Mesenchymal stem cell (in vitro differentiated cells and primary cell): ENCODE measurements at regions not wholly inside any gene's neighbourhood (a gene's known extent, or its start where the extent isn't known, plus 50 kb on each side); places are given as distances from the start of the nearest gene placed in this dataset.

Source experiments
- DNase-seq: peaks from one replicate; pipeline ENCODE4 v3.0.0-alpha.2; 2013
- H2AFZ ChIP-seq: one replicate; pipeline ENCODE4 v1.6.1; 2013; ENCODE audit warnings: low read depth, mild to moderate bottlenecking, control low read depth, inconsistent platforms, low read length, moderate library complexity
- H2AK5ac ChIP-seq: 2 replicates; pipeline ENCODE4 v1.6.1; 2013; ENCODE audit warnings: low read length, moderate library complexity, mild to moderate bottlenecking, inconsistent platforms; ENCODE audit not compliant: severe bottlenecking
- H2BK120ac ChIP-seq: one replicate; pipeline ENCODE4 v1.6.1; 2013; ENCODE audit warnings: low read depth, mild to moderate bottlenecking, inconsistent platforms, low read length, moderate library complexity
- H2BK12ac ChIP-seq, 2 experiments: one replicate each; pipeline ENCODE4 v1.6.1; 2013; ENCODE audit warnings: inconsistent platforms in 2 of 2, low read length in 2 of 2, mild to moderate bottlenecking in 2 of 2, moderate library complexity in 2 of 2, control low read depth in 1 of 2
- H2BK15ac ChIP-seq: one replicate; pipeline ENCODE4 v1.6.1; 2013; ENCODE audit warnings: mild to moderate bottlenecking, low read depth, inconsistent platforms; ENCODE audit not compliant: poor library complexity, severe bottlenecking
- H2BK5ac ChIP-seq: 2 replicates; pipeline ENCODE4 v1.6.1; 2013; ENCODE audit warnings: low read depth, mild to moderate bottlenecking, low read length, control low read depth, inconsistent platforms; ENCODE audit not compliant: poor library complexity, severe bottlenecking
- H3K14ac ChIP-seq, 2 experiments: one replicate each; pipeline ENCODE4 v1.6.1; 2013; ENCODE audit warnings: inconsistent platforms in 2 of 2, low read length in 2 of 2, control low read depth in 1 of 2, mild to moderate bottlenecking in 1 of 2, moderate library complexity in 1 of 2
- H3K18ac ChIP-seq, 2 experiments: one replicate each; pipeline ENCODE4 v1.6.1; 2013; ENCODE audit warnings: inconsistent platforms in 2 of 2, low read length in 2 of 2, control low read depth in 1 of 2, low read depth in 1 of 2, mild to moderate bottlenecking in 1 of 2
- H3K23ac ChIP-seq, 2 experiments: one replicate each; pipeline ENCODE4 v1.6.1; 2013; ENCODE audit warnings: inconsistent platforms in 2 of 2, low read length in 2 of 2, mild to moderate bottlenecking in 2 of 2, moderate library complexity in 2 of 2, control low read depth in 1 of 2
- H3K27ac ChIP-seq: 2 replicates; pipeline ENCODE4 v1.5.1; 2013; ENCODE audit warnings: mild to moderate bottlenecking, moderate library complexity, low read length, control low read depth, inconsistent platforms; ENCODE audit not compliant: poor library complexity, severe bottlenecking
- H3K27me3 ChIP-seq, 2 experiments: 2 replicates each; pipeline versions ENCODE4 v1.6.1 to v1.7.0; 2013; ENCODE audit warnings: low read length in 2 of 2, mild to moderate bottlenecking in 2 of 2, moderate library complexity in 2 of 2, control low read depth in 1 of 2, inconsistent platforms in 1 of 2; ENCODE audit not compliant: control insufficient read depth in 1 of 2, insufficient read depth in 1 of 2
- H3K36me3 ChIP-seq, 2 experiments: 2 replicates each; pipeline versions ENCODE4 v1.6.1 to v1.7.0; 2013; ENCODE audit warnings: low read length in 2 of 2, control low read depth in 1 of 2, inconsistent platforms in 1 of 2, low read depth in 1 of 2, mild to moderate bottlenecking in 1 of 2; ENCODE audit not compliant: insufficient read depth in 2 of 2, control insufficient read depth in 1 of 2
- H3K4ac ChIP-seq, 2 experiments: one replicate each; pipeline ENCODE4 v1.6.1; 2013; ENCODE audit warnings: inconsistent platforms in 2 of 2, low read length in 2 of 2, mild to moderate bottlenecking in 2 of 2, moderate library complexity in 2 of 2, control low read depth in 1 of 2, low read depth in 1 of 2
- H3K4me1 ChIP-seq: 2 replicates; pipeline ENCODE4 v1.6.1; 2013; ENCODE audit warnings: low read depth, low read length, control low read depth; ENCODE audit not compliant: control insufficient read depth, insufficient read depth
- H3K4me2 ChIP-seq: 2 replicates; pipeline ENCODE4 v1.6.1; 2013; ENCODE audit warnings: low read length, mild to moderate bottlenecking, inconsistent platforms; ENCODE audit not compliant: poor library complexity, severe bottlenecking
- H3K4me3 ChIP-seq, 2 experiments: 2 replicates each; pipeline versions ENCODE4 v1.5.1 to v1.7.0; 2013; ENCODE audit warnings: low read length in 2 of 2, mild to moderate bottlenecking in 2 of 2, control low read depth in 1 of 2, low read depth in 1 of 2; ENCODE audit not compliant: insufficient read depth in 1 of 2
- H3K79me1 ChIP-seq: replicated peaks from 2 replicates; pipeline ENCODE4 v1.6.1; 2013; ENCODE audit warnings: mild to moderate bottlenecking, control low read depth, low read length, inconsistent platforms; ENCODE audit not compliant: poor library complexity, severe bottlenecking
- H3K9ac ChIP-seq: 2 replicates; pipeline ENCODE4 v1.7.0; 2013; ENCODE audit warnings: mild to moderate bottlenecking, low read length, moderate library complexity
- H3K9me3 ChIP-seq: 2 replicates; pipeline ENCODE4 v1.7.0; 2013; ENCODE audit warnings: mild to moderate bottlenecking, low read length; ENCODE audit not compliant: control insufficient read depth
- H4K8ac ChIP-seq: one replicate; pipeline ENCODE4 v1.6.1; 2013; ENCODE audit warnings: inconsistent platforms, mild to moderate bottlenecking, low read length, moderate library complexity
- H4K91ac ChIP-seq: one replicate; pipeline ENCODE4 v1.6.1; 2013; ENCODE audit warnings: mild to moderate bottlenecking, low read length, inconsistent platforms
- WGBS: methylation state at CpG from one replicate; pipeline ENCODE4 v1.1.7; 2013; ENCODE audit warnings: mixed read lengths; 5-methylcytosine and 5-hydroxymethylcytosine counted together

- no peak overlapping the region for H2BK120ac ChIP-seq
Observed at GRCh38 chr16:62102588-62102987, 66.3 kb upstream of the CDH8 start.

GRCh38 chr16:62100651-62101050 lies 64.4 kb upstream of the CDH8 start:
- WGBS, result 85% methylated on average over 1 of the region's 2 CpGs
- Histone ChIP-seq H3K18ac (no peak overlapping the region), H3K4me1 (no peaks in the 10 kb centered on the region), H3K14ac (no peak overlapping the region), H3K27ac (no peak overlapping the region), H3K9me3 (no peaks in the 10 kb centered on the region), H2BK15ac (no peak overlapping the region), H3K23ac (no peak overlapping the region), H3K4me2 (no peak overlapping the region), H3K27me3 (no peaks in the 10 kb centered on the region), H2BK120ac (no peak overlapping the region), H2AFZ (no peak overlapping the region), H3K36me3 (no peaks in the 10 kb centered on the region), H3K79me1 (no peaks in the 10 kb centered on the region), H3K4me3 (no peak overlapping the region), H3K4ac (no peak overlapping the region), H3K9ac (no peak overlapping the region), H2AK5ac (no peak overlapping the region), H4K91ac (no peak overlapping the region), H4K8ac (no peak overlapping the region), H2BK12ac (no peak overlapping the region), H2BK5ac (no peak overlapping the region)
- DNase-seq, result no peak

More at GRCh38 chr16:62102588-62102987, 66.3 kb upstream of the CDH8 start:
- no peak overlapping the region for H4K8ac ChIP-seq
- no peak overlapping the region for H3K9ac ChIP-seq
- H2BK15ac ChIP-seq, result no peak overlapping the region
- H2BK5ac ChIP-seq, result no peak overlapping the region
- H3K4me2 ChIP-seq, result no peak overlapping the region
- H4K91ac ChIP-seq, result no peak overlapping the region
- no peaks in the 10 kb centered on the region for H3K36me3 ChIP-seq
- H2BK12ac ChIP-seq, result no peak overlapping the region
- no peak overlapping the region for H3K4me3 ChIP-seq
- no CpG with 5 or more reads among the region's 1 CpG for WGBS
- H3K79me1 ChIP-seq, result no peaks in the 10 kb centered on the region
- no peak for DNase-seq
- H3K27ac ChIP-seq, result no peak overlapping the region
- no peak overlapping the region for H2AK5ac ChIP-seq
- H3K23ac ChIP-seq, result no peak overlapping the region
- no peak overlapping the region for H3K4ac ChIP-seq
- H3K4me1 ChIP-seq, result no peaks in the 10 kb centered on the region
- no peak overlapping the region for H3K18ac ChIP-seq
- H3K27me3 ChIP-seq, result no peaks in the 10 kb centered on the region
- H3K14ac ChIP-seq, result no peak overlapping the region
- H3K9me3 ChIP-seq, result no peaks in the 10 kb centered on the region
- H2AFZ ChIP-seq, result no peak overlapping the region

DNA sequence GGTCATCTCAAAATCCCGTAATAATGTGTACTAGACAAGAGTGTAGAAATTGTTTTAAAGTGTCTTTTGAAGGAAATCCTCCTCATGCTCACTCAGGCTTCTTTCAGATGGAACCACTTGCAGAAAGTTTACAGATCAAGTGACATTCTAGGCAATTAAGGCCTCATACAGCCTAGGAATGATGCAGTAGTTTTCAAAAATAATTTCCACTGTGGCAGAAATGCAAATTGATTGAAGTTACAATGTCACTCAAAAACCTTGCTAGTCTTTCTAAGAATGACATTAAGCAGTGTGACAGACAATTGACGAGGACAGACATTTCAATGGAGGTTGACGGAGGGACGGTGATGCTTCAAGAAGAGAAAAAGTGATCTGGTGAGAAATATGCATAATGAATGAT lies 53.5 kb upstream of the CDH8 start:
- Histone ChIP-seq H3K14ac (no peak overlapping the region), H3K9me3 (no peaks in the 10 kb centered on the region), H3K27ac (no peak overlapping the region), H3K36me3 (no peaks in the 10 kb centered on the region), H3K4me1 (no peaks in the 10 kb centered on the region), H2BK5ac (no peak overlapping the region), H3K4me2 (no peak overlapping the region), H3K9ac (no peak overlapping the region), H3K4me3 (no peak overlapping the region), H3K23ac (no peak overlapping the region), H4K91ac (no peak overlapping the region), H3K18ac (no peak overlapping the region), H2BK120ac (no peak overlapping the region), H3K4ac (no peak overlapping the region), H2AK5ac (no peak overlapping the region), H2BK12ac (no peak overlapping the region), H2AFZ (no peak overlapping the region), H2BK15ac (no peak overlapping the region), H4K8ac (no peak overlapping the region), H3K27me3 (no peaks in the 10 kb centered on the region), H3K79me1 (no peaks in the 10 kb centered on the region)
- 86% methylated on average over 2 of the region's 4 CpGs for WGBS
- no peak for DNase-seq

DNA sequence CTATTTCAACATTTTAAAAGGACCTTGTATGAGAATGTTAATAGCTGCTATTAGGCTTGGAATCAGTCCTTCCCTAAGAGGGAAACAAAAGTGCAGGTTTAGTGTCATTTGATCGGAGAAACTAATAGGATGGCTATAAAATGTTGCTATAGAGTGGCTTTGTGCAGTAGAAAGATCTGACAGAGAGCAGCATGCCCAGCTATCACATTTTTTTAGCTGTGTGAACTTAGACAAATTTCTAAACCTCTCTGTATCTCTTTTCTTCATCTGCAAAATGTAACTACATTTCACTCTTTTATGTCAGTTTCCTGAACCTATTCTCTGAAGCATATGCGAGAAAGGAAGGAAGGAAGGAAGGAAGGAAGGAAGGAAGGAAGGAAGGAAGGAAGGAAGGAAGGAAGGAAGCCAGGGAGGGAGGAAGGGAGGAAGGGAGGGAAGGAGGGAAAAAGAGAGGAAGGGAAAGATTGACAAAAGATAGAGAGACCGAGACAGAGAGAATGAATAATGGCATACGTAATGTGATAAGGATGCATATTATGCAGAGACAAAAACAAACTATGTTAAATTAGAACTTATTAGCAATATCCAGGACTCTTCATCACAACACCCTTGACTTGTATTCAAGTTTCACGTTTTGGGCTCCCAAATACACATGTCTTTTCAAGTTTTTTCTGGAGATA lies 52.6 kb upstream of the CDH8 start:
- Histone ChIP-seq H3K23ac (no peak overlapping the region), H3K27me3 (no peaks in the 10 kb centered on the region), H3K9ac (no peak overlapping the region), H3K36me3 (no peaks in the 10 kb centered on the region), H2AK5ac (no peak overlapping the region), H2AFZ (no peak overlapping the region), H2BK15ac (no peak overlapping the region), H3K79me1 (no peaks in the 10 kb centered on the region), H2BK12ac (no peak overlapping the region), H3K14ac (no peak overlapping the region), H3K9me3 (no peaks in the 10 kb centered on the region), H3K18ac (no peak overlapping the region), H3K4ac (no peak overlapping the region), H3K4me1 (no peaks in the 10 kb centered on the region), H4K8ac (no peak overlapping the region), H2BK5ac (no peak overlapping the region), H2BK120ac (no peak overlapping the region), H4K91ac (no peak overlapping the region), H3K27ac (no peak overlapping the region), H3K4me3 (no peak overlapping the region), H3K4me2 (no peak overlapping the region)
- WGBS, result 73% methylated on average over 2 of the region's 5 CpGs
- no peak for DNase-seq
